Nephron (organoid): ENCODE measurements at regions not wholly inside any gene's neighbourhood (a gene's known extent, or its start where the extent isn't known, plus 50 kb on each side); places are given as distances from the start of the nearest gene placed in this dataset.
"Not testable (repeated sequence)": the region's sequence is repeated elsewhere in the genome, so short reads cannot be mapped to it uniquely, and the experiment has no call there.

Experiments used
- H3K27ac Mint-ChIP-seq, 3 experiments: 2 replicates each; pipeline ENCODE4 v1.8.0; 2020; ENCODE audit warnings: mixed read lengths in 3 of 3, mild to moderate bottlenecking in 2 of 3, moderate library complexity in 1 of 3
- H3K27me3 Mint-ChIP-seq: 2 replicates; pipeline ENCODE4 v1.8.0; 2021; ENCODE audit warnings: low read depth, mild to moderate bottlenecking, moderate library complexity, mixed read lengths
- H3K36me3 Mint-ChIP-seq: 2 replicates; pipeline ENCODE4 v1.8.0; 2020; ENCODE audit warnings: low read depth, mixed read lengths
- H3K4me1 Mint-ChIP-seq: 2 replicates; pipeline ENCODE4 v1.8.0; 2020; ENCODE audit warnings: mixed read lengths
- H3K4me3 Mint-ChIP-seq, 3 experiments: 2 replicates each; pipeline ENCODE4 v1.8.0; 2020; ENCODE audit warnings: mild to moderate bottlenecking in 3 of 3, mixed read lengths in 3 of 3, moderate library complexity in 2 of 3
- H3K9me3 Mint-ChIP-seq: 2 replicates; pipeline ENCODE4 v1.8.0; 2020; ENCODE audit warnings: mixed read lengths
- CTCF ChIP-seq, 3 experiments: fragments of 200-600 bp; sonication (generic); IDR thresholded peaks; one replicate each; pipeline ENCODE4 v1.5.0; 2021; ENCODE audit warnings: antibody characterized with exemption in 3 of 3; ENCODE audit not compliant: unreplicated experiment in 3 of 3

DNA sequence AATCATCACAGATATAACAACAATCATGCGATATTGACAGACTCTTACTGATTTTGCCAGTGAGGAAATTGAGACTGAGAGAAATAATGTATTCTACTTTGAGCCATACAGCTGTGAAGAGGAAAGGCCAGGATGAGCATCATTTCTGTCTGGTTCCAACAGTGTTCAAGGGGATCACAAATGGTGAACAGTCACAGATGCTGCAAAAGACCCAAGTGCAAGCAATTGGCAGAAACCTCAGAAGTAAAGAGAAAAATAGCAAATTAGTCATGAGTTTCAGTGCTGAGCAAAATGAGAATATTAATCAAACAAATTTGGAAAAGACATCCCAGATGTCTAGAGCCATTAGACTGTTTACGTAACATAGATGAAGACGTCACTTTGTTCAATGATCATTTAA is 114.1 kb downstream of the RAB38 start:
- Mint-ChIP-seq H3K27me3 (no peaks in the 10 kb centered on the region), H3K36me3 (no peaks in the 10 kb centered on the region), H3K4me1 (peaks cover 21% of the 10 kb centered on the region), H3K27ac (no peak overlapping the region), H3K9me3 (no peaks in the 10 kb centered on the region), H3K4me3 (no peak overlapping the region)
- TF ChIP-seq CTCF (IDR thresholded peaks at IDR 0.05; ENCODE audit: unreplicated experiment in 3 of 3) = no peak

GRCh38 chr11:88059326-88059725 is 115.9 kb downstream of the RAB38 start:
- H3K4me3 Mint-ChIP-seq = no peak overlapping the region
- no peaks in the 10 kb centered on the region for H3K27me3 Mint-ChIP-seq
- peaks cover 12% of the 10 kb centered on the region for H3K4me1 Mint-ChIP-seq
- no peaks in the 10 kb centered on the region for H3K9me3 Mint-ChIP-seq
- TF ChIP-seq CTCF (IDR thresholded peaks at IDR 0.05; ENCODE audit: unreplicated experiment in 3 of 3) = no peak
- H3K27ac Mint-ChIP-seq = peak overlapping the region in 2 of 3 experiments; percentile 27 to 54
- H3K36me3 Mint-ChIP-seq = no peaks in the 10 kb centered on the region

DNA sequence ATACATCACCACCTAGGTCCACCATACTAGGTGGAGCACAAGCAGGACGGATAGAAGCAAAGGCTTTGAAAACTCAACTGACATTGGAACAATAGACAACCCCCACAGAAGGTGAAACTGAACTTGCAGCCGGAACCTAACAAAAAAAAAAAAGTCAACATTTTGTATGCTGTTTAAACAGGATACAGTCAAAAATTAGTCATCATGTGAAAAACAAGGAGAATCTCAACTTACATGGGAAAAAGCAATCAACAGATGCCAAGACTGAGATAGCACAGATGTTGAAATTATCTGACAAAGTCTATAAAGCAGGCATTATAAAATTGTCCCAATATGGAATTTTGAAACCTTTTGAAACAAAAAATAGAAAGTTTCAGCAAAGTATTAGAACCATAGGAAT is 123.8 kb downstream of the RAB38 start:
- no peaks in the 10 kb centered on the region for H3K36me3 Mint-ChIP-seq
- no peak overlapping the region for H3K27ac Mint-ChIP-seq
- H3K4me3 Mint-ChIP-seq = no peak overlapping the region
- no peaks in the 10 kb centered on the region for H3K27me3 Mint-ChIP-seq
- TF ChIP-seq CTCF (IDR thresholded peaks at IDR 0.05; ENCODE audit: unreplicated experiment in 3 of 3) = no peak
- peaks cover 8% of the 10 kb centered on the region for H3K4me1 Mint-ChIP-seq
- no peaks in the 10 kb centered on the region for H3K9me3 Mint-ChIP-seq

DNA sequence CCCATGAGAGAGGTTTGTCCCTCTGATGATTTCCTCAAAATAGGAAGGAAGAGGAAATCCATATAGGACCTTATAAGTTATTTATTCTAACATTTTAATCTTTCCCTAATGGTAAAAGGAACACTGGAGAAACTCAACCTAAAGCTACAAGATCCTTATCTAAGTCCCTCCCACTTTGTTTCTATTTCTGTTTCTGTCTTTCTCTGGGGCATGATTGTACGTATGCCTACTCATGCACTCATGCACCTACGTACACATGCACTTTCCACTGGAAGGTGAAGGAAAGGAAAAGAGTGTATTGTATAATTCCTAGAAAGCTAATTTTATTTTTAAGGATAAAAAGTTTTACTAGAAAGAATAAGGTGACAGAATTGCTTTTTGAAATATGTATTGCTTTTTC is 125.0 kb downstream of the RAB38 start:
- Mint-ChIP-seq H3K9me3 (no peaks in the 10 kb centered on the region), H3K36me3 (no peaks in the 10 kb centered on the region), H3K4me3 (no peak overlapping the region), H3K27ac (no peak overlapping the region), H3K4me1 (peaks cover 4% of the 10 kb centered on the region), H3K27me3 (no peaks in the 10 kb centered on the region)
- TF ChIP-seq CTCF (IDR thresholded peaks at IDR 0.05; ENCODE audit: unreplicated experiment in 3 of 3) = no peak

DNA sequence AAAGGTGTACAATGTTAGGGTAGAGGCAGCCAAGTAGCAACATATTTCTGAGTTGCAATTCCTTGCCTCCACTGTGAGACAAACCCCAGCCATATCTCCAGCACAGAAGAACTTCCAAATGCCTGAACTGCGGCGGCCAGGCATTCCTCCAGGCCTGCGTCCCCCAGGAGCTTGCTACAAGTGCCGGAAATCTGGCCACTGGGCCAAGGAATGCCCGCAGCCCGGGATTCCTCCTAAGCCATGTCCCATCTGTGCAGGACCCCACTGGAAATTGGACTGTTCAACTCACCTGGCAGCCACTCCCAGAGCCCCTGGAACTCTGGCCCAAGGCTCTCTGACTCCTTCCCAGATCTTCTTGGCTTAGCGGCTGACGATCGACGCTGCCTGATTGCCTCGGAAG is 130.0 kb downstream of the RAB38 start:
- H3K36me3 Mint-ChIP-seq, H3K27me3 Mint-ChIP-seq, H3K9me3 Mint-ChIP-seq, H3K27ac Mint-ChIP-seq, H3K4me3 Mint-ChIP-seq: not testable (repeated sequence)
- H3K4me1 Mint-ChIP-seq = peaks cover 10% of the 10 kb centered on the region

DNA sequence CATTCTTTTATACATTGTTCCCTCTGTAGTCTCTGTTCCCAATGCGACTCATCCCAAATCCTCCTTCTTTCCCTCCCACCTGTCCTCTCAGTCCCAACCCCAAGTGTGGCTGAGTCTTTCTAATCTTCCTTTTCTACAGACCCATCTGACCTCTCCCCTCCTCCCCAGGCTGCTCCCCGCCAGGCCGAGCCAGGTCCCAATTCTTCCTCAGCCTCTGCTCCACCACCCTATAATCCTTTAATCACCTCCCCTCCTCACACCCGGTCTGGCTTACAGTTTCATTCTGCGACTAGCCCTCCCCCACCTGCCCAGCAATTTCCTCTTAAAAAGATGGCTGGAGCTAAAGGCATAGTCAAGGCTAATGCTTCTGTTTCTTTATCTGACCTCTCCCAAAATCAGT is 130.6 kb downstream of the RAB38 start:
- H3K9me3 Mint-ChIP-seq, H3K4me3 Mint-ChIP-seq, H3K36me3 Mint-ChIP-seq, H3K27me3 Mint-ChIP-seq: not testable (repeated sequence)
- Mint-ChIP-seq H3K27ac (peak overlapping the region in 2 of 3 experiments; percentile 8 to 12), H3K4me1 (peaks cover 10% of the 10 kb centered on the region)

DNA sequence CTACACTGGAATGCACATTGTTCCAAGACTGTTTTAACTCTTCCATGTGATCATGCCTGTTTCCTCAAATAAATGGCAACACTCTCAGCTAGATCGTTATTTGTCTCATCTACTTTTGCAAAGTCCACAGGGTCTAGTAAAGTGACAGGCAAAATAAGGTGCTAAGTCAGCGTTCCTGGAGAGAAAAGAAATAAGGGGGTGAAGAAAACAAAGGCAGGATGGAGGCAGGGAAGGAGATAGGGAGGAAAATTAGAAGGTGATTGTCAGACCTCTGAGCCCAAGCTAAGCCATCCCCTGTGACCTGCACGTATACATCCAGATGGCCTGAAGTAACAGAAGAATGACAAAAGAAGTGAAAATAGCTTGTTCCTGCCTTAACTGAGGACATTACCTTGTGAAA is 132.1 kb downstream of the RAB38 start:
- H3K27me3 Mint-ChIP-seq = no peaks in the 10 kb centered on the region
- H3K27ac Mint-ChIP-seq = peak overlapping the region; percentile 25 to 50 (median 35)
- H3K9me3 Mint-ChIP-seq = no peaks in the 10 kb centered on the region
- H3K36me3 Mint-ChIP-seq = no peaks in the 10 kb centered on the region
- no peak for TF ChIP-seq CTCF (IDR thresholded peaks at IDR 0.05; ENCODE audit: unreplicated experiment in 3 of 3)
- peaks cover 10% of the 10 kb centered on the region for H3K4me1 Mint-ChIP-seq
- H3K4me3 Mint-ChIP-seq = no peak overlapping the region
